A549 (cell line): ENCODE measurements at regions not wholly inside any gene's neighbourhood (a gene's known extent, or its start where the extent isn't known, plus 50 kb on each side); places are given as distances from the start of the nearest gene placed in this dataset.

ENCODE experiments used
- ATAC-seq, 2 experiments: fragments of 200-7000 bp in 1 of 2; fragments of >200 bp in 1 of 2; cut with Nextera tagmentation in 1 of 2; cut with Tn5 transposase in 1 of 2; 3 replicates each; pipeline versions ENCODE4 v1.8.0 to v1.9.1; 2018 to 2020; ENCODE audit warnings: mild to moderate bottlenecking in 1 of 2, moderate library complexity in 1 of 2
- CTCF ChIA-PET: fragments of 300-600 bp; sonication (Branson Sonifier 250); formaldehyde crosslinking; extraction: SDS; loops from one replicate; lab custom pipeline; 2021; ENCODE audit warnings: antibody characterized with exemption, inconsistent platforms; lab: Yijun Ruan, JAX
- POLR2A ChIA-PET: fragments of 350-600 bp; formaldehyde crosslinking; extraction: SDS; loops from one replicate; lab custom pipeline; 2021; ENCODE audit warnings: antibody characterized with exemption, inconsistent platforms; lab: Yijun Ruan, JAX
- DNase-seq, 2 experiments: peaks; one replicate each; pipeline versions ENCODE4 v3.0.0 to v3.0.0-alpha.2; 2011 to 2016; ENCODE audit warnings: low read depth in 1 of 2, low spot score in 1 of 2
- FAIRE-seq: peaks from 2 replicates; lab custom pipeline; 2011; peaks lifted over from hg19 to GRCh38; lab: Jason Lieb, UNC
- H3K27ac ChIP-seq, 2 experiments: fragments of >200 bp; sonication (Bioruptor Twin); formaldehyde crosslinking; 3 replicates each; pipeline ENCODE4 v1.5.1; 2016 to 2017
- H3K4me1 ChIP-seq: fragments of >200 bp; sonication (Bioruptor Twin); formaldehyde crosslinking; 3 replicates; pipeline ENCODE4 v1.6.1; 2016
- H3K4me2 ChIP-seq: fragments of >200 bp; sonication (Bioruptor Twin); formaldehyde crosslinking; 3 replicates; pipeline ENCODE4 v1.6.1; 2016
- H3K4me3 ChIP-seq: fragments of >200 bp; sonication (Bioruptor Twin); formaldehyde crosslinking; 3 replicates; pipeline ENCODE4 v1.5.1; 2016
- H3K9me3 ChIP-seq: fragments of >200 bp; sonication (Bioruptor Twin); formaldehyde crosslinking; 3 replicates; pipeline ENCODE4 v1.6.1; 2016
- BHLHE40 ChIP-seq: IDR thresholded peaks from 2 replicates; pipeline ENCODE4 v1.6.1; 2012; ENCODE audit warnings: low read depth, low read length, inconsistent platforms
- FOSB ChIP-seq: fragments of 250-450 bp; sonication (Bioruptor Pico); IDR thresholded peaks from 2 replicates; pipeline ENCODE4 v1.5.0; 2020; ENCODE audit warnings: mild to moderate bottlenecking, moderate library complexity
- FOXS1 ChIP-seq: fragments of 250-450 bp; sonication (Bioruptor Pico); IDR thresholded peaks from 2 replicates; pipeline ENCODE4 v1.5.0; 2020; ENCODE audit warnings: mild to moderate bottlenecking, moderate library complexity
- HDAC2 ChIP-seq: fragments of 200-600 bp; sonication (generic); IDR thresholded peaks from 2 replicates; pipeline ENCODE4 v1.6.1; 2016
- HOXB5 ChIP-seq: fragments of 250-450 bp; sonication (Bioruptor Pico); IDR thresholded peaks from 2 replicates; pipeline ENCODE4 v1.5.0; 2020; ENCODE audit warnings: mild to moderate bottlenecking, moderate library complexity
- JUN ChIP-seq, 2 experiments: fragments of >200 bp; sonication (Bioruptor Twin); formaldehyde crosslinking; IDR thresholded peaks; 2 replicates in 1 of 2; 3 replicates in 1 of 2; pipeline ENCODE4 v1.6.1; 2016 to 2017
- MAZ ChIP-seq: fragments of 150-350 bp; IDR thresholded peaks from 2 replicates; pipeline ENCODE4 v1.6.1; 2014; ENCODE audit warnings: antibody characterized with exemption, low read depth, low read length, borderline replicate concordance
- MYC ChIP-seq: IDR thresholded peaks from 2 replicates; pipeline ENCODE4 v1.6.1; 2012; ENCODE audit warnings: mild to moderate bottlenecking, inconsistent platforms, low read length, improper control_type of control experiment, borderline replicate concordance
- NFE2L2 ChIP-seq: fragments of 150-350 bp; conservative IDR thresholded peaks from 2 replicates; pipeline ENCODE4 v1.6.1; 2014; ENCODE audit warnings: low read length
- NR3C1 ChIP-seq: fragments of >200 bp; sonication (Bioruptor Twin); formaldehyde crosslinking; IDR thresholded peaks from 3 replicates; pipeline ENCODE4 v1.6.1; 2017
- PHF8 ChIP-seq: fragments of 200-600 bp; sonication (generic); IDR thresholded peaks from 2 replicates; pipeline ENCODE4 v1.6.1; 2016; ENCODE audit warnings: low read depth, mild to moderate bottlenecking, antibody characterized with exemption, moderate library complexity, borderline replicate concordance
- RAD21 ChIP-seq, 2 experiments: fragments of >200 bp in 1 of 2; sonication (Bioruptor Twin) in 1 of 2; formaldehyde crosslinking in 1 of 2; IDR thresholded peaks in 1 of 2; conservative IDR thresholded peaks in 1 of 2; 2 replicates in 1 of 2; 3 replicates in 1 of 2; pipeline ENCODE4 v1.6.1; 2012 to 2018; ENCODE audit warnings: inconsistent platforms in 1 of 2
- RARB ChIP-seq: fragments of 250-450 bp; sonication (Bioruptor Pico); IDR thresholded peaks from 2 replicates; pipeline ENCODE4 v1.8.0; 2021; ENCODE audit warnings: mild to moderate bottlenecking, moderate library complexity
- RCOR1 ChIP-seq: fragments of 150-350 bp; IDR thresholded peaks from 2 replicates; pipeline ENCODE4 v1.6.1; 2014; ENCODE audit warnings: antibody characterized with exemption, low read length, low read depth
- RFX5 ChIP-seq: fragments of 450-650 bp; IDR thresholded peaks from 2 replicates; pipeline ENCODE4 v1.7.1; 2014; ENCODE audit warnings: antibody characterized with exemption, mild to moderate bottlenecking, moderate library complexity
- SMC3 ChIP-seq: fragments of >200 bp; sonication (Bioruptor Twin); formaldehyde crosslinking; IDR thresholded peaks from 3 replicates; pipeline ENCODE4 v1.6.1; 2018; ENCODE audit warnings: inconsistent platforms
- SREBF2 ChIP-seq: fragments of 450-650 bp; IDR thresholded peaks from 2 replicates; pipeline ENCODE4 v1.6.1; 2014; ENCODE audit warnings: mild to moderate bottlenecking, moderate library complexity
- TFCP2L1 ChIP-seq: fragments of 250-450 bp; sonication (Bioruptor Pico); IDR thresholded peaks from 2 replicates; pipeline ENCODE4 v1.5.0; 2021; ENCODE audit warnings: mild to moderate bottlenecking
- TP53 ChIP-seq: fragments of 250-450 bp; sonication (Bioruptor Pico); IDR thresholded peaks from 2 replicates; pipeline ENCODE4 v1.5.0; 2021; ENCODE audit warnings: mild to moderate bottlenecking, moderate library complexity
- ZC3H11A ChIP-seq: fragments of 450-650 bp; IDR thresholded peaks from 2 replicates; pipeline ENCODE4 v1.6.1; 2014; ENCODE audit warnings: antibody characterized with exemption, mild to moderate bottlenecking
- ZSCAN20 ChIP-seq: fragments of 250-450 bp; sonication (Bioruptor Pico); IDR thresholded peaks from 2 replicates; pipeline ENCODE4 v1.8.0; 2022; ENCODE audit warnings: mild to moderate bottlenecking, moderate library complexity
- WGBS: methylation state at CpG from one replicate; pipeline ENCODE4 v1.1.6; 2017; ENCODE audit errors: missing lambda C conversion rate; 5-methylcytosine and 5-hydroxymethylcytosine counted together
- TF ChIP-seq, protein P1 (sequence below): IDR thresholded peaks from 2 replicates; pipeline ENCODE4 v1.6.1; 2012; ENCODE audit warnings: low read depth, borderline replicate concordance
- TF ChIP-seq, protein P2 (sequence below): fragments of >200 bp; sonication (Bioruptor Twin); formaldehyde crosslinking; IDR thresholded peaks from 2 replicates; pipeline ENCODE4 v1.6.1; 2016
- TF ChIP-seq, protein P3 (sequence below): fragments of 200-600 bp; sonication (generic); IDR thresholded peaks from 2 replicates; pipeline ENCODE4 v1.6.1; 2016; ENCODE audit warnings: antibody characterized with exemption, mild to moderate bottlenecking, moderate library complexity
- TF ChIP-seq, protein P4 (sequence below): fragments of >200 bp; sonication (Bioruptor Twin); formaldehyde crosslinking; IDR thresholded peaks from 3 replicates; pipeline ENCODE4 v1.6.1; 2016
- TF ChIP-seq, protein P5 (sequence below): fragments of 250-450 bp; sonication (Bioruptor Pico); IDR thresholded peaks from 2 replicates; pipeline ENCODE4 v1.5.0; 2020; ENCODE audit warnings: low read depth, mild to moderate bottlenecking, moderate library complexity
- TF ChIP-seq, protein P6 (sequence below): IDR thresholded peaks from 2 replicates; pipeline ENCODE4 v1.6.1; 2012

DNA sequence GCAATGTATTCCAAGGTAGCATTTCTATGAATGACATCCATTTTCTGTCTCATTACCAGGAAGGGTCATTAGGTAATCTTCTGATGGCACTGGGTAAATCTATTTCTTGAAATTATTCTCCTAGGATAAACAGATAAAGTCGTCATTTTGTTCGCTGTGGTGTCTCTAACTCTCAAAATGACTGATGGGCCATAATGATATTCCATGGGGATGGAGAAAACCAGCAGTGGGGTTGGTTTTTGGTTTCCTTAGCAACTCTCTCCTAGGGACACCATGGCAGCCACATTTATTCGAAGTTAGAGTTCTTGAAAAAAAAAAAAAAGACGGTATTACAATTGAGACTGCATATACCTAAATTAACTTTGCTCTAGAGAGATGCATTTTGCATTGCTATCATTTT lies 231.3 kb upstream of the SLCO3A1 start:
- H3K4me1 ChIP-seq, result no peaks in the 10 kb centered on the region
- H3K4me3 ChIP-seq, result no peak overlapping the region
- DNase-seq (no peak), ATAC-seq (no peak), FAIRE-seq (no peak)
- H3K9me3 ChIP-seq, result no peaks in the 10 kb centered on the region
- no peak overlapping the region for H3K4me2 ChIP-seq
- no peak overlapping the region for H3K27ac ChIP-seq
- POLR2A ChIA-PET, result no interaction called here
- no peak for TF ChIP-seq MAZ
- no peak for TF ChIP-seq RARB (CRISPR knock-in tag)
- TF ChIP-seq, protein P1, sequence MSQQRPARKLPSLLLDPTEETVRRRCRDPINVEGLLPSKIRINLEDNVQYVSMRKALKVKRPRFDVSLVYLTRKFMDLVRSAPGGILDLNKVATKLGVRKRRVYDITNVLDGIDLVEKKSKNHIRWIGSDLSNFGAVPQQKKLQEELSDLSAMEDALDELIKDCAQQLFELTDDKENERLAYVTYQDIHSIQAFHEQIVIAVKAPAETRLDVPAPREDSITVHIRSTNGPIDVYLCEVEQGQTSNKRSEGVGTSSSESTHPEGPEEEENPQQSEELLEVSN, result no peak
- no peak for TF ChIP-seq NR3C1
- TF ChIP-seq SMC3, result no peak
- WGBS, result 35% methylated on average over 4 of the region's 4 CpGs
- CTCF ChIA-PET, result no interaction called here

DNA sequence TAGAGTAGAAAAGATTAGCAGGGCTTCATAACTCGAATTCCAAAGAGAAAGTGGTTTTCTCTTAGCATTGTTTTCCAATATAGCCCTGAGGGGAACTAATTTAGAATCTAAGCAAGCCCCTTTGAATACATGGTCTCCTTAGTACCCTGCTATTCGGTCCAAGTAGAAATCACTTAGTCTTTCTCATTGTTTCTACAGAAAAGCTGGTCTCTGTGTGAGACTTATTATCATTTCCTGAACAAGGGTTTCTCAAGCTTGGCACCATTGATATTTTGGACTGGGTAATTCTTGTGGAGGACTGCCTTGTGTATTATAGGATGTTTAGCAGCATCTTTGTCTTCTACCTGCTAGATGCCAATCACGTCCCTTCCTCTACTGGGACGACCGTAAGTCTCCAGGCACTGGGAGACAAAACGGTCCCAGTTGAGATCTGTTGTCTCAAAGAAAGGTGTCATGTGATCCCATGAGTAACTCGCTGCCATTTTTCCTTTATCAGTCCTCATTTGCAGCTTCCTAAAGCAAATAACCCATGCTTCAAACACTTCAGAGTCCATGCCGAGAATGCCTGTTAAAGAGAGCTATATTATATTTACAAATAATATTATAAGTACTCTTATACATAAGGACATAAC lies 230.7 kb upstream of the SLCO3A1 start:
- ATAC-seq (no peak), FAIRE-seq (no peak), DNase-seq (no peak)
- ChIA-PET POLR2A (no interaction called here), CTCF (interaction anchor here (1.2 to 1.4 kb wide), 2 partner anchors 147 to 329 kb away, joined by 3 read pairs; no protein-coding TSS in a partner anchor)
- WGBS, result 36% methylated on average over 8 of the region's 8 CpGs
- Histone ChIP-seq H3K27ac (no peak overlapping the region), H3K9me3 (peaks cover under 1% of the 10 kb centered on the region; the same call in 1 of the 3 replicates), H3K4me1 (no peaks in the 10 kb centered on the region), H3K4me2 (no peak overlapping the region), H3K4me3 (no peak overlapping the region)
- TF ChIP-seq, protein P2, sequence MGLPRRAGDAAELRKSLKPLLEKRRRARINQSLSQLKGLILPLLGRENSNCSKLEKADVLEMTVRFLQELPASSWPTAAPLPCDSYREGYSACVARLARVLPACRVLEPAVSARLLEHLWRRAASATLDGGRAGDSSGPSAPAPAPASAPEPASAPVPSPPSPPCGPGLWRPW, result no peak
- no peak for TF ChIP-seq FOXS1 (CRISPR knock-in tag)
- TF ChIP-seq, protein P3, sequence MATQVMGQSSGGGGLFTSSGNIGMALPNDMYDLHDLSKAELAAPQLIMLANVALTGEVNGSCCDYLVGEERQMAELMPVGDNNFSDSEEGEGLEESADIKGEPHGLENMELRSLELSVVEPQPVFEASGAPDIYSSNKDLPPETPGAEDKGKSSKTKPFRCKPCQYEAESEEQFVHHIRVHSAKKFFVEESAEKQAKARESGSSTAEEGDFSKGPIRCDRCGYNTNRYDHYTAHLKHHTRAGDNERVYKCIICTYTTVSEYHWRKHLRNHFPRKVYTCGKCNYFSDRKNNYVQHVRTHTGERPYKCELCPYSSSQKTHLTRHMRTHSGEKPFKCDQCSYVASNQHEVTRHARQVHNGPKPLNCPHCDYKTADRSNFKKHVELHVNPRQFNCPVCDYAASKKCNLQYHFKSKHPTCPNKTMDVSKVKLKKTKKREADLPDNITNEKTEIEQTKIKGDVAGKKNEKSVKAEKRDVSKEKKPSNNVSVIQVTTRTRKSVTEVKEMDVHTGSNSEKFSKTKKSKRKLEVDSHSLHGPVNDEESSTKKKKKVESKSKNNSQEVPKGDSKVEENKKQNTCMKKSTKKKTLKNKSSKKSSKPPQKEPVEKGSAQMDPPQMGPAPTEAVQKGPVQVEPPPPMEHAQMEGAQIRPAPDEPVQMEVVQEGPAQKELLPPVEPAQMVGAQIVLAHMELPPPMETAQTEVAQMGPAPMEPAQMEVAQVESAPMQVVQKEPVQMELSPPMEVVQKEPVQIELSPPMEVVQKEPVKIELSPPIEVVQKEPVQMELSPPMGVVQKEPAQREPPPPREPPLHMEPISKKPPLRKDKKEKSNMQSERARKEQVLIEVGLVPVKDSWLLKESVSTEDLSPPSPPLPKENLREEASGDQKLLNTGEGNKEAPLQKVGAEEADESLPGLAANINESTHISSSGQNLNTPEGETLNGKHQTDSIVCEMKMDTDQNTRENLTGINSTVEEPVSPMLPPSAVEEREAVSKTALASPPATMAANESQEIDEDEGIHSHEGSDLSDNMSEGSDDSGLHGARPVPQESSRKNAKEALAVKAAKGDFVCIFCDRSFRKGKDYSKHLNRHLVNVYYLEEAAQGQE, result no peak
- TF ChIP-seq HDAC2, result no peak
- no peak for TF ChIP-seq FOSB (CRISPR knock-in tag)
- TF ChIP-seq BHLHE40, result no peak
- TF ChIP-seq MYC, result no peak
- no peak for TF ChIP-seq RAD21 (conservative IDR thresholded peaks at IDR 0.05 in 1 of 2, IDR thresholded peaks at IDR 0.05 in 1 of 2)
- TF ChIP-seq TFCP2L1 (CRISPR knock-in tag), result no peak
- TF ChIP-seq, protein P4, sequence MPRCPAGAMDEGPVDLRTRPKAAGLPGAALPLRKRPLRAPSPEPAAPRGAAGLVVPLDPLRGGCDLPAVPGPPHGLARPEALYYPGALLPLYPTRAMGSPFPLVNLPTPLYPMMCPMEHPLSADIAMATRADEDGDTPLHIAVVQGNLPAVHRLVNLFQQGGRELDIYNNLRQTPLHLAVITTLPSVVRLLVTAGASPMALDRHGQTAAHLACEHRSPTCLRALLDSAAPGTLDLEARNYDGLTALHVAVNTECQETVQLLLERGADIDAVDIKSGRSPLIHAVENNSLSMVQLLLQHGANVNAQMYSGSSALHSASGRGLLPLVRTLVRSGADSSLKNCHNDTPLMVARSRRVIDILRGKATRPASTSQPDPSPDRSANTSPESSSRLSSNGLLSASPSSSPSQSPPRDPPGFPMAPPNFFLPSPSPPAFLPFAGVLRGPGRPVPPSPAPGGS, result no peak

DNA sequence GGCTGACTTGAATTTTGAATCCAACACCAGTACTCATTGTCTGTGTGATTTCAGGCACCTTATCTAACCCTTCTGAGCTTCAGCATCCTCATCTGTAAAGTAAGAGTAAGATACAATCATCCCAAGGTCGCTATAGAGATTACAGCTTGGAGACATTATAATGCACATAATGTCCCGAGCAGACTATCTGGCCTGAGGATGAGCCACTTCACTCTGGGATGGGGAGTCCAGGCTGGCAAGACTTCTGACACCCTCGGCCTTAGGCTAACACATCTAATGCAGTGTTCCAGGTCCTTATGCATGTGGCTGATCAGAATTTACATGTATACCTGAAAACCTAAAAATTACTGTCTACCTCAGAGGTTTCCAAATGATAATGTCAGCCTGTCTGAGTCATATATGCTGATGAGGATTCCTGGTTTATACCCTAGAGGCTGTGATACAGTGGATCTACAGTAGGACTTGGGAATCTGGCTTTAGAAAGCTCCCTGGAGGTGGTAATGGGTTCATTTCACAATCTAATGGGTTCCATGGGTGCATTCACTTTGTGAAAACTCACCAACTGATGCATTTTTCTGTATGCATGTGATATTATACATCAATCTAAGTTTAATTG lies 229.0 kb upstream of the SLCO3A1 start:
- CTCF ChIA-PET, result no interaction called here
- Histone ChIP-seq H3K4me1 (no peaks in the 10 kb centered on the region), H3K4me3 (no peak overlapping the region), H3K9me3 (peaks cover 12% of the 10 kb centered on the region), H3K4me2 (no peak overlapping the region), H3K27ac (no peak overlapping the region)
- FAIRE-seq, result no peak
- no peak for DNase-seq
- 8% methylated on average over 3 of the region's 3 CpGs for WGBS
- ATAC-seq, result no peak
- POLR2A ChIA-PET, result no interaction called here
- TF ChIP-seq FOXS1 (CRISPR knock-in tag) (no peak), HOXB5 (no peak), RCOR1 (no peak), NFE2L2 (no peak), ZC3H11A (no peak), TP53 (CRISPR knock-in tag) (no peak), ZSCAN20 (CRISPR knock-in tag) (no peak), RFX5 (no peak), JUN (IDR thresholded peaks at IDR 0.05) (no peak), MYC (no peak), PHF8 (no peak), SREBF2 (no peak)
- TF ChIP-seq, protein P5, sequence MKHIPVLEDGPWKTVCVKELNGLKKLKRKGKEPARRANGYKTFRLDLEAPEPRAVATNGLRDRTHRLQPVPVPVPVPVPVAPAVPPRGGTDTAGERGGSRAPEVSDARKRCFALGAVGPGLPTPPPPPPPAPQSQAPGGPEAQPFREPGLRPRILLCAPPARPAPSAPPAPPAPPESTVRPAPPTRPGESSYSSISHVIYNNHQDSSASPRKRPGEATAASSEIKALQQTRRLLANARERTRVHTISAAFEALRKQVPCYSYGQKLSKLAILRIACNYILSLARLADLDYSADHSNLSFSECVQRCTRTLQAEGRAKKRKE (CRISPR knock-in tag), result no peak
- TF ChIP-seq, protein P6, sequence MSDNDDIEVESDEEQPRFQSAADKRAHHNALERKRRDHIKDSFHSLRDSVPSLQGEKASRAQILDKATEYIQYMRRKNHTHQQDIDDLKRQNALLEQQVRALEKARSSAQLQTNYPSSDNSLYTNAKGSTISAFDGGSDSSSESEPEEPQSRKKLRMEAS, result no peak
